GM19043 (cell line): ENCODE measurements at regions not wholly inside any gene's neighbourhood (a gene's known extent, or its start where the extent isn't known, plus 50 kb on each side); places are given as distances from the start of the nearest gene placed in this dataset.
"Not testable (repeated sequence)": the region's sequence is repeated elsewhere in the genome, so short reads cannot be mapped to it uniquely, and the experiment has no call there.

Source experiments
- ATAC-seq: cut with Tn5 transposase; IDR thresholded peaks from one replicate; pipeline ENCODE4 v1.9.1; 2021; ENCODE audit warnings: low read depth; ENCODE audit not compliant: unreplicated experiment

DNA sequence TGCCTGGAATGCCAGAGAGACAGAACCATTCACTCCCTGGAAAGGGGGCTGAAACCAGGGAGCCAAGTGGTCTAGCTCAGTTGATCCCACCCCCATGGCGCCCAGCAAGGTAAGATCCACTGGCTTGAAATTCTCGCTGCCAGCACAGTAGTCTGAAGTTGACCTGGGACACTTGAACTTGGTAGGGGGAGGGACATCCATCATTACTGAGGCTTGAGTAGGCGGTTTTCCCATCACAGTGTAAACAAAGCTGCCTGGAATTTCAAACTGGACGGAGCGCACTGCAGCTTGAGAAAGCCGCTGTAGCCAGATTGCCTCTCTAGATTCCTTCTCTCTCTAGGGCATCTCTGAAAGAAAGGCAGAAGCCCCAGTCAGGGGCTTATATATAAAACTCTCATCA is 310.7 kb upstream of the DPPA4 start:
- ATAC-seq, result no peak

DNA sequence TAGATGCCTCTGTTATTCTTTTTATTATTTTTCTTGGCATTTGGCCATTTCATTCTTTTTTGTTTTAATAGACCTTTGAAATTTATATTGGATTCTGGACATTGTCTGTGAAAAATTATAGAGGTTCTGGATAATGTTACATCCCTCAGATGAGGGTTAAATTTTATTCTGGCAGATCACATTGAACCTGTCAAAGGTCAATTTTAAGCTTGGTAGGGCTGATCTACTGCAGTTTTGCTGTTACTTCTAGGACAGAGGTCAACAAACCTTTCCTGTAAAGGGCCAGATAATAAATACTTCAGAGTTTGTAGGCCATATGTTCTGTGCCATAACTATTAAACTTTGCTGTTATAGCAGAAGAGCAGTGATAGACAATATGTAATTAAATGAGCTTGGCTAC is 318.9 kb upstream of the DPPA4 start:
- ATAC-seq, result no peak

DNA sequence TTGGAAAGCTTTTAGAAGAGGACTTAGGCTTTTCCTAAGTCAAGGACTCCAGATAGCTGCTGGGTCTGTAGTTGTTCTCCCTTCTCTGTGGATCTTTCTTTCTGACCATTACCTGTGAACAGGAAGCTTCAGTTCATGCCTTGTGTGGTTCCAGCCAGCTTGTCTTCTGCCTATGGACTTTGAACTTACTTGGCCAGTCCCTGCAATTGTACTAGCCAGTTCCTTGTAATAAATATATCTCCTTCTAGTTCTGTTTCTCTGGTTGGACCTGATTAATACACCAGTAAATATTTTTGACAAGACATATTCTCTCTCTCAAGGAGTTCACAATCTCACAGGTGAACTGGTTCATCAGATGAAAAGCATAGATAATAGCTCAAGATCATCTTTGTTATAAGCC is 341.3 kb upstream of the DPPA4 start:
- ATAC-seq, result no peak

DNA sequence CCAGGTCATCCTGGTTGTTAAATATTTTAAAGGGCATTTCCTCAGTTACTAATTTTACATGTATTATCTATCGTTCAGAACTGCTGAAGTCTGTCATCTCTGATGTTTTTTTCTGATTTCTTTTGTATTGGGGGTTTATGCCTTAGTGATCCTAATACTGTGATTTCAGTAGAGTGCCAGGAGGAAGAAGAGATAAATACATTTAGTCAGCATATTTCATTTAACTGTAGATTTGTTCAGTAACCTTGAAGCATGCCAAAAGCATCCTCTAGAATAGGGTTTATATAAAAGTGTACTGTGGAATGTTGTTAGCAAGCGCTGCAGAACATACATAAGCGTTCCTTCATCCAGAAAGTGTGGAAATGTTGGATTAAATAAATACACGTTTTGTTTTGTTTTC is 342.3 kb upstream of the DPPA4 start:
- no peak for ATAC-seq

DNA sequence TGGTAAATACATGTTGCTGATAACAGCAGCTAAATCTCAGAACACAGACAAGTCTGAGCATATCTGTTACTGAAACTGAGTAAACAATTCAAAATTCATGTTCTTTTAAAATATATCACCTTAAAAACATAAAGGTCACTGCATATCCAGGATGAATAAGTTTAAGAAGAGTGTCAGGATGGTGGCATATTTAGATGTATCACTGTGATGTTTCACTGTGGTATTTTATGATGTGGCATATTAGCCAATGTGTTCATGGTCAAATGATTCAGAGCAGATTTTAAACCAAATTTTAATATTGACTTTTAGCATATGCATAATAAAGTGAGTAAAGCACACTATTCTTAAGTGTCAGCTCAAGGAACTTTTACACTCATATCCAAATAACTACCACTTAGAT is 346.4 kb upstream of the DPPA4 start:
- no peak for ATAC-seq

DNA sequence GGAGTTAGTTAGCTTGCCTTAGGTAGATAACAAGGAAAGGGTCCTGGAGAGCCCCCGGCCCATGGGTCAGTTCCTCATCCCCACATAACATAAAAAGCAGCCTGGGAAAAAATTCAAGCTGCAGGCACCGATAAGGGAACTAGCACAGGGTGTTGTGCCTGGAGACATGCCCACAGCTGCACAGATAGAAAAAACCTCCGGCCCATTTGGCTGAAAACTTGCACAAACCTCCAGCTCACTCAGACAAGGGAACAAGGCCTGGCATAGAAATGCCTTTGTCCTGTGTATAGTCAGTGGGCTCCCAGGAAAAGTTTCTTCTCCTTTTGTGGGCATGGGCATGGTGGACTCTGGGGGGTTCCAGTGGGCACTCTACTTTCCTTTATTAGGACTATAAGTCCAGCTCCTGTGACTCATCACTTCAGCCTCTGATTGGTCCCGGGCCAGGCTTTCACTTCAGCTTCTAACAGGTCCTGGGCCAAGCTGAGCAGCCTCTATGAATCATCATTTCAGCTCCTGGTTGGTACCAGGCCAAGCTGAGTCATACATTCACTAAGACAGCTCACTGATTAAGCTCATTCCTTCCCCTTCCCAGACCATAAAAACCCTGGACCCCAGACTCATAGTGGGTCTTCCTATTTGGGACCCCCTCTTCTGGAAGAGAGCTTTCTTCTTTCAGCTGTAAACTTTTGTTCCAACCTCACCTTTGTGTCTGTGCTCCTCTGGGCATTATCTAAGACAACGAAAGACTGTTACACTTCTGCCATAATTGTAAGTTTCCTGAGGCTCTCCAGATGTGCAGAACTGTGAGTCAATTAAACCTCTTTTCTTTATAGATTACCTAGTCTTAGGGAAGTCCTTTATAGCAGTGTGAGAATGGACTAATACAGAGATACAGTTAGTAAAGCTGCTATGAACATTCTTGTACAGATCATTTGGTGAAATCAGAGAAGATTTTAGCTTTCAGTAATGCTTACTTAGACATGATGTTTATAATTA is 348.0 kb upstream of the DPPA4 start:
- ATAC-seq, result no peak

DNA sequence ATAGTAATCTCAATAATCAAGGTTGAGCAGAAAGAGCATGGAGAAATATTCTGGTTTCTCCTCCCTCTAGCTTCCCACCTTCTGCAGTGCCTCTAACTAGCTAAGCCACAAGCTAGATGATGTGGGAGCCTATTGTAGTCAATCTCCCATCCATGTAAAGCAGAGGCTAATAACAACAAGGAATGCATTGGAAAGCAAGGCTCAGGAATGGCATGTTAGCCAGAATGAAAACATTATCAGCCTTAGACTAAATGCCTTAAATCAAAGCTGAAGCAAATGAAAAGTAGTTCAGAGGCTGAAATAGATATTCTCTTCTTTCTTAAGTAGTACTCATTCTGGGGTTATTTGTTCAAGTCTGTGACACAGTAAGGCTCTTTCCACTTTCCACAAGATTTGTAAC is 350.3 kb upstream of the DPPA4 start:
- no peak for ATAC-seq

DNA sequence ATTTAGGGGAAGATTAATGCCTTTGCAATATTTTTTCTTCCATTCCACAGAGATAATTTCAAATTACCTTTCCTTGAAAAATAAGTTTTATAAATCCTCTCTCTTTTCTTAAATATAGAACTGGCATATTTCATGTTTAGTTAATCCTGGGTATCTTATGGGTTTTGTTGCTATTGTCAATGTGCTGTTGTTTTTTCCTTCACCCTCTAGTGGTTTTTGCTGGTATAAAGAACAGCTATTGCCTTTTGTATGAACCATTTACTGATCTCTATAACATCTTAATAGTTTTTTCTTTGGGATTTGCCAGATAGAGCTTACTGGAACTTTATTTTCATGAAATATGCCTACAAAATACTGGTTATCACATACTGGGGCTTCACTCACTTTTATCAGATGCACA is 359.6 kb upstream of the DPPA4 start:
- no peak for ATAC-seq

DNA sequence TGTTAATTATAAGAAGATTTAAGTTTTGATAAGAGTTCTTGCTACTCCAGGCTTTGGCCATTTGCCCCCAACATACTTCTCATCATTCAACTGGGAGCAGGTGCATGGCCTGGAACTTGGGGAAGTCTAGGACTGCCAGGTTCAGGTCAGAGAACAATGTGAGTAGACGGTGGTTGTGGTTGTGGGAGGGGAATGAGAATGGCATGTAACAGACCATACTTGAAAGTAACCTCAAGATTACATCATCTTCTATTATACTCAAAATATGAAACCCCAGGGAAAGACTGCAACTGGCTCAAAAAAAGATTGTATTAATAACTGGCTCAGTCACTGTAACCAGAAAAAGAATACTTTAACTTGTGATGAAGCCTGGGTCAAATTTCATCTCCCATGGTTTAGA is 364.9 kb upstream of the DPPA4 start:
- peak; percentile 55 for ATAC-seq

DNA sequence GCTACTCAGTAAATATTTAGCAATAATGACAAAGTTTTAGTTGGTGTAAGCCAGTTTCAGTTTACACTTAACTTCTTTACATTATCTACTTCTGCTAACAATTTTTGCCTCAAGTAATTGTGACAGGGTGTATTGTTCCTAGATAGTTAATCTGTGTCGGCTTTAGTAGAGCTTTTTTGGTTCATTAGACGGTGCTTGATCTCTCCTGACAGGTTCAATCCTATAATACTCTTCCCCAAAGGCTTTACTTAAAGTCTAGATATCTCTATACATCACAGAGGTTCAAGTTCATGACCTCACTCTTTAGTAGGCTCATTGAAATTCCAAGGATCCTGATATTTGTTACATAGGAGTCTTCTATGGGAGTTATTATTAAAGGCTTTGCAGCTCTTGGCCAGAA is 365.6 kb upstream of the DPPA4 start:
- ATAC-seq, result no peak

DNA sequence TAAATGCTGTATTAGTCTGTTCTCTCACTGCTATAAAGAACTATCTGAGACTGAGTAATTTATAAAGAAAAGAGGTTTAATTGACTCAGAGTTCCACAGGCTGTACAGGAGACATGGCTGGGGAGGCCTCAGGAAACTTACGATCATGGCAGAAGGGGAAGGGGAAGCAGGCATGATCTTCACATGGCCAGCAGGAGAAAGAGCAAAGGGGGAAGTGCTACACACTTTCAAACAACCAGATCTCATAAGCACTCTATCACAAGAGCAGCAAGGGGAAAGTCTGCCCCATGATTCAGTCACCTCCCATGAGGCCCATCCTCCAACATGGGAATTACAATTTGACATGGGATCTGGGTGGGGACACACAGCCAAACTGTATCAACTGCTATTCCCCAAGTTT is 367.8 kb upstream of the DPPA4 start:
- ATAC-seq, result not testable (repeated sequence)

DNA sequence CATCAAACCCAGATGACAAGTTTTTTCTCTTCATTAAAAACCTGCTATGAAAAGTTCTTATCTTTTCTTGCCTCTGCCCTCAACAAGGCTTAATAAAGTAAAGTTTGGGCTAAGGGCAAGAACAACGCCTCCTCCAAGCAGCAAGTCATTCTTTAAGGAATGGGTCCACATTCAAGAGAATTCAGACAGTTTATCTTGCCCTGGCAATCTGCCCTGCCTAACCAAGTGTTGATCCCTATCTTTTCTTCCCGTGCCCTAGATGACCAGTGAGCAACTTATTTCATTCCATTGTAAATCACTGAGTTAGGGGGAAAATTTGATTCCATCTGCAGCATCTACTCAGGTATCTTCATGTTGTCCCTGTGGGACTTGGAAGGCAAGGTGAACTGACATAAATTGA is 370.3 kb upstream of the DPPA4 start:
- ATAC-seq, result no peak

DNA sequence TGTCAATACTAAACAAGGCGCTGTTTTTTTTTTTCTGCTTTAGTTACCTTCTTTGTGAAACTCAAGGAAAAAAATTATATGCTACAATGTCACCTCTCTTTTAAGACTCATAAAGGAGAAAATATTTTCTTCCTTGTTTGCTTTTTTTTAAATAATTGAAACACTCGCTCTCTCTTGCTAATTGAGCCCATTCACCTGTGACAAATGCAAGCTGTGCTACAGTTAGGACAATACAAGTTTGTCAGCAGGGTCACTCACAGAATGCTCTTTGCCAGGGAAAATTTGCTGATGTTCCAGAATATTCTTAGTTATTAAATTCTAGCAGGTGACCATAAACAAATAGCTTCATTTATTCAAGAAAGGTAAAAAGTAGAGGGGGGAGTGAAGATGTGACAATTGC is 375.9 kb upstream of the DPPA4 start:
- no peak for ATAC-seq

DNA sequence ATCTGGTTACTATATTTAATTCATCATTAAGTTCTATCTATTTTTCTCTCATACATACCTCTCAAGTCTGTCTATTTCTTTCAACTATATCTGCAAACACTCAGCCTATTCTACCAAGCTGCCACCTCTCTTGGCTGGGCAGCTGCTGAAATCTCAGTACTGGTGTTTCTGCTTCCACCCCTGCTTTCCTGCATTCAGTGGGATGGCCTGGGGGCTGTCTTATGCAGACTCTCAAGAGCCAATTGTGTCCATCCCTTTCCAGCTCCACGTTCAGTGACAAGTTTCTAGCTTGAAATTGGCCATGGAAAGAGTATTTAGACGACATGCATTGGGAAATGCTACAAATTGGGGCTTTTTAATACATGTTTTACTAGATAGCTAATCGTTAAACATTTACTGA is 378.4 kb upstream of the DPPA4 start:
- no peak for ATAC-seq

DNA sequence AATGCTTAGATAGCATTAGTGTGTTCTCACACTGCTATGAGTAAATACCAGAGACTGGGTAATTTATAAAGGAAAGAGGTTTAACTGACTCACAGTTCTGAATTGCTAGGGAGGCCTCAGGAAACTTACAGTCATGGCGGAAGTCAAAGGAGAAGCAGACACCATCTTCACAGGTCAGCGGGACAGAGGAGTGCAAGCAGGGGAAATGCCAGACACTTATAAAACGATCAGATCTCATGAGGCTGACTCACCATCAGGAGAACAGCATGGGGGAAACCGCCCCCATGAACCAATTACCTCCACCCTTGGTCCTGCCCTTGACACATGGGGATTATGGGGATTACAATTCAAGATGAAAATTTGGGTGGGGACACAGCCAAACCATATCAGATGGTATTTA is 381.5 kb upstream of the DPPA4 start:
- ATAC-seq, result no peak

DNA sequence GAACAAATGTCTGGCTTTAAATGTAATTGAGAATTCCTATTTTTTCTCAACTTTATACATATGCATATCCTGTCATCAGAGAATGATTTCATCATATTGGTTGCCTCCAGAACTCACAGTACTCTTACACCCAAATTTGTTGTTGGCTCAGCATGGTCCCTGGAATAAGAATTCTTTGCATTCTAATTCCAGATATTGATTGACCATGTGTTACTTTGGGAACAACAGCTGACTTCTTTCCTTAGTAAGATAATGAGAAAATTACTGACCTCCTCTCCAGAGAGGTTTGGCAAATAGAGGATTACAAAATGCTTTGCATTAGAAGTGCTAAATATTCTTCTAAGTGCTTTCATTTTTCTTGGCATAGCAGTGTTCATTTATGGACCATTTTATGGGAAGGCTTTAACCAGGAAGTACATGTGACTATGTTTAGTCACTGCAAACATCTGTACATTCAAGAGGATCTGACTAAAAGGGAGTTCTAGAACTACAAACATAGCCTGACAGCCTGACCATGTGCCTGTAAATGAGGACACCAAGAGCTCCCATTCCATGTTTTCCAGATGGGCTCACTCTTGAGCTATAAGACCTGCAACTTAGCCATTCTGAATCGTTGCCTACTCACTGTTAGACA is 391.6 kb upstream of the DPPA4 start:
- no peak for ATAC-seq

DNA sequence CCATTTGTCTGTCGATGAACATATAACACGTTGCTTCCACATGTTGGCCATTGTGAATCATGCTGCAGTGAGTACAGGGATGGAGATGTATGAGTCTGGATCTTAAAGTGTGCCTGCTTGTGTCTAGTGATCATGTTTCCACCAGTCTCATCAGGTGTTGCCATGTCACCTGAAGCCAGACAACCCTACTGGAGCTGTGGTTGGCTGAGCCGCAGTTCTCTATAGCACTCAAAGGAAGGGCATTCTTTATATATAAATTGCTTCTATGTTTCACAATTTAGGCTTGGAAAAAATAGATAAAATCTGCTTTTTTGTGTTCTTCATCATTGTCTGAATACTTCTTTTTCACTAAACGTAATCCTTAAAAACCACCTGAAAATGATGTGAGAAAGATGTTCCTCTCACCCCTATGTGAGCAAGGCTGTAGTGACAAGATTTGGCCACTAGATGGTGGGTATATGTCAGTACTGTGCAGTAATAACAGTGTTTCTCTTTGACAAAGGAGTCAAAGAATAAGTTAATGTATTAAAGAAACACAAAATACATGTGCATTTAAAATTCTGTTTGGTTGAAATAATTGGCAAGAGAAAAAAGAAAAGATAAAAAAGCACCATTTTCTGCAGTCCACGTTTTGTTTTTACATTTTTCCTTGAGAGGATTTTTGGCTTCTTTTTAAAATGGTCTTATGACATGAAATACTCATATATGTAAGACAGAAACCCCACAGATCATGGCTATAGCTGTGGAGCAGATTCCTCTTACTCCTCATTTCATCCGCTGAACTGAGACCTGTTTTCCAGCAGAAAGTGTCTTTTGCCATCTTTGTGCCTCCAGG is 394.5 kb upstream of the DPPA4 start:
- peak; percentile 94 for ATAC-seq

DNA sequence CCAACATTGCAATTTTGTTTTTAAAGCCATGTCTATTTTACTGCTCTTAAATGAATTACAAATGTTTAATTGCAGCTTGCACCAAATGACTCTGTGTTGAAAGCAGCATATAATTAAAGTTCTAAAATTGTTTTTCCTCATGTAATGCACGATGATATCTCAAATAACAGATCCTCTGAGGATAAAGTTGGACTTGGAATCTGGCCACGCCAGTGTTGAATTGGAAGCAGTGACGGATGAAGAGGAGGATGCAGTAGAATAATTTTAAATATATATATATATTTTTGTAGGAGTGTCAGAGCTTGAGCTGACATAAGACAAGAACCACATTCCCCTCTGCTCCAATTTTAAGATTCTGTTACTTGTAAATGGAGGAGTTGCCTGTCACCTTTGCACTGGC is 406.6 kb upstream of the DPPA4 start:
- ATAC-seq, result no peak

DNA sequence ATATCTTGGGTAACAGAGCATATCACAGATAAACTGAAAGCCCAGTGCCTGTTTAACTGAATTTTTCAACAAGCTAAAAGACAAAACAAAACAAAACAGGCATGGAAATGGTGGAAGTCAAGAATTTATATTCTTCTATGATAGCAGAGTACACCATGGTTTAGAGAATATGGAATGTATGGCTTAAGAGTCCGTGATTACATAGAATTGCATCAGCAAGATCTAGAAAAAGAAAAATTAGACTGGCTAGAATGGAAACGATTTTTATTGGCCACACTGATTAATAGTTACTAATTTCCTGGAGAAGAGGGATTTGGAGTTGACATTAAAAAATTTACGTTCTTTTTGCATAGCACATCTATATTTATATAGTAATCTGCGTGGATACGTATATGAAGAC is 435.2 kb upstream of the DPPA4 start:
- ATAC-seq, result no peak

DNA sequence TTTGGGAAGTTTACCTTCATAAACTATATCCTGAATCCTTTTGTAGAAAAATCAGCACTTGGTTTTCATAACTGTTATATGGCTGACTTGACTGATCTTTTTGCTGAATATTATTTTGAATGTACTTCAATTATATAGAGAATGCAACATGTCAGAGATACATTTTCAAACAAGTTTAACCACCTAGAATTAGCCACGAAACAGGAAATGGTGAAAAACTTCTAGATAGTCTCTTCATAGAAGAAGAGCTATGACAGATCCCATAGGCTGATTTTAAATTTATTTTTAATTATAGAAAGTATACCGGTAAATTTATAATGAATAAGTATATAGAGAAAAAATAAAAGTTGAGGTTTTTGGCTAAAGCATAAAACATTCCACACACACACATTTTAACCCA is 436.8 kb upstream of the DPPA4 start:
- ATAC-seq, result no peak

DNA sequence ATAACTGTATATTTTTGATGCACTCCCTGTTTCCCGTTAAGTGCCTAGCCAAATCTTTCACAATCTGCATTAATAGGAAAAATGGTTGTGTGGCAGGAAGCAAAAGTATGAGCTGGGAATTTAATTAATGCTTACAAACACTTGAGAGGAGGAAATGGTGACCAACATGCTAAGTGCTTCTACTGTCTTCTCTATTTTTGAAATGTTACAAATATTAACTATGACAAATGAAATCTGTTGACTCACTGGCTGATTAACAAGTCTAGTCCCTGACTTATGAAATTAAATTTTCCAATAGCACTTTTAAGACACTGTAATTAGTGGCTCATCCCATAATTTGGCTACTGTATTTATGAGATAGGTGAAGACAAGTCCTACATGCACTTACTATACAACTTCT is 446.9 kb upstream of the DPPA4 start:
- ATAC-seq, result no peak
